Upper lobe of left lung (tissue), 4 donors: ENCODE measurements at regions not wholly inside any gene's neighbourhood (a gene's known extent, or its start where the extent isn't known, plus 50 kb on each side); places are given as distances from the start of the nearest gene placed in this dataset.

ENCODE experiments used
- CTCF ChIP-seq, 6 experiments: fragments of 450-650 bp in 4 of 6; fragments of 200-600 bp in 2 of 6; sonication (generic) in 2 of 6; IDR thresholded peaks; one replicate each; pipeline ENCODE4 v1.5.1; 2016 to 2019; ENCODE audit warnings: antibody characterized with exemption in 6 of 6
- POLR2A ChIP-seq, 4 donors: fragments of 450-650 bp; IDR thresholded peaks; one replicate each; pipeline ENCODE4 v1.5.1; 2016 to 2017; ENCODE audit warnings: antibody characterized with exemption in 4 of 4, mild to moderate bottlenecking in 2 of 4
- POLR2AphosphoS5 ChIP-seq, 2 donors: sonication (generic); formaldehyde crosslinking; IDR thresholded peaks; one replicate each; pipeline ENCODE4 v1.5.1; 2017; ENCODE audit warnings: antibody characterized with exemption in 2 of 2

GRCh38 chr10:25743832-25744231, 190.2 kb upstream of the MYO3A start:
- TF ChIP-seq CTCF (IDR thresholded peaks at IDR 0.05) (no peak), POLR2AphosphoS5 (IDR thresholded peaks at IDR 0.05) (no peak), POLR2A (IDR thresholded peaks at IDR 0.05) (no peak)
